ENCODE measurements at regions not wholly inside any gene's neighbourhood (a gene's known extent, or its start where the extent isn't known, plus 50 kb on each side); places are given as distances from the start of the nearest gene placed in this dataset.
"Not testable (repeated sequence)": the region's sequence is repeated elsewhere in the genome, so short reads cannot be mapped to it uniquely, and the experiment has no call there.

GRCh38 chr1:60849401-60849800, 233.0 kb upstream of the NFIA start:
- DNase-seq, result no peak
- ATAC-seq, result no peak
- TF ChIP-seq POLR2A (IDR thresholded peaks at IDR 0.05), result no peak
- TF ChIP-seq, protein P1, sequence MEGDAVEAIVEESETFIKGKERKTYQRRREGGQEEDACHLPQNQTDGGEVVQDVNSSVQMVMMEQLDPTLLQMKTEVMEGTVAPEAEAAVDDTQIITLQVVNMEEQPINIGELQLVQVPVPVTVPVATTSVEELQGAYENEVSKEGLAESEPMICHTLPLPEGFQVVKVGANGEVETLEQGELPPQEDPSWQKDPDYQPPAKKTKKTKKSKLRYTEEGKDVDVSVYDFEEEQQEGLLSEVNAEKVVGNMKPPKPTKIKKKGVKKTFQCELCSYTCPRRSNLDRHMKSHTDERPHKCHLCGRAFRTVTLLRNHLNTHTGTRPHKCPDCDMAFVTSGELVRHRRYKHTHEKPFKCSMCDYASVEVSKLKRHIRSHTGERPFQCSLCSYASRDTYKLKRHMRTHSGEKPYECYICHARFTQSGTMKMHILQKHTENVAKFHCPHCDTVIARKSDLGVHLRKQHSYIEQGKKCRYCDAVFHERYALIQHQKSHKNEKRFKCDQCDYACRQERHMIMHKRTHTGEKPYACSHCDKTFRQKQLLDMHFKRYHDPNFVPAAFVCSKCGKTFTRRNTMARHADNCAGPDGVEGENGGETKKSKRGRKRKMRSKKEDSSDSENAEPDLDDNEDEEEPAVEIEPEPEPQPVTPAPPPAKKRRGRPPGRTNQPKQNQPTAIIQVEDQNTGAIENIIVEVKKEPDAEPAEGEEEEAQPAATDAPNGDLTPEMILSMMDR (IDR thresholded peaks at IDR 0.05), result no peak
- peaks cover 0 to 3% (median 0%) of the 10 kb centered on the region in 12 donors for H3K4me1 ChIP-seq
- intact Hi-C loops (cut with DNase I), result loop anchor here (2.0 to 10.0 kb wide), 7 partner anchors 123 to 1005 kb away; no protein-coding TSS in a partner anchor
- H3K27ac ChIP-seq, result no peak overlapping the region
- H3K27me3 ChIP-seq, result no peaks in the 10 kb centered on the region
- peaks cover 0 to 41% (median 5%) of the 10 kb centered on the region in 12 donors for H3K9me3 ChIP-seq
- no peak overlapping the region for H3K4me3 ChIP-seq
- no peaks in the 10 kb centered on the region for H3K36me3 ChIP-seq

DNA sequence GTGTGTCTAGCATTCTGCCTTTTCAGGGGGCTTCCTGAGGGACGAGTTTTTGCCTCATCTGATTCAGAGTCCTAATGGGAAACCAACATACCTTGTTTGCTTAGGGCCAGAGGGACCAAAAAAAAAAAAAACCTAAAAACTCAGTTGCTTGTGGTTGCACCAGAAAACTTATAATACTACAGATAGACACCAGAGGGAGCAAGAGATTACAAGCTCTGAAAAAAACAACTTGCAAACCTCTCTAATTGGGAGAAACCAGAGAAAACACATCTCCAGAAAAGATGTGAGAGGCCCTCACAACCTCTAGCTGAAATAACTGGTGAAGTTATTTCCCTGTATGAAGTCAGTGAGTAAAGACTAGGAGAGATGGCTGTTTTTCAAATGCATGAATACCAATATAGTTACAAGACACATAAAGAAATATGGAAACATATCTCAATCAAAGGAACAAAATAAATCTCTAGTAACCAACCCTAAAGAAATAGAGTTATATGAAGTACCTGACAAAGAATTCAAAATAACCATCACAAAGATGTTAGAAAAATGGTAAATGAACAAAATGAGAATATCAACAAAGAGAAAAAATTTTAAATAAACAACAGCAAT, 233.7 kb upstream of the NFIA start:
- no peak overlapping the region for H3K27ac ChIP-seq
- no peak for DNase-seq
- no peaks in the 10 kb centered on the region for H3K27me3 ChIP-seq
- H3K36me3 ChIP-seq, result no peaks in the 10 kb centered on the region
- ATAC-seq, result no peak
- H3K4me1 ChIP-seq, result peaks cover 0 to under 1% (median 0%) of the 10 kb centered on the region in 12 donors
- H3K9me3 ChIP-seq, result peaks cover 0 to 44% (median 5%) of the 10 kb centered on the region in 12 donors
- no peak for TF ChIP-seq POLR2A (IDR thresholded peaks at IDR 0.05)
- TF ChIP-seq, protein P1 (IDR thresholded peaks at IDR 0.05), result peak; percentile 29 to 62 (median 52)
- intact Hi-C loops (cut with DNase I), result loop anchor here (1.0 to 10.0 kb wide), 9 partner anchors 124 to 1006 kb away; no protein-coding TSS in a partner anchor
- no peak overlapping the region for H3K4me3 ChIP-seq
- WGBS, 4 donors, result 19 to 48% (median 42%) methylated on average over 1 of the region's 1 CpG

DNA sequence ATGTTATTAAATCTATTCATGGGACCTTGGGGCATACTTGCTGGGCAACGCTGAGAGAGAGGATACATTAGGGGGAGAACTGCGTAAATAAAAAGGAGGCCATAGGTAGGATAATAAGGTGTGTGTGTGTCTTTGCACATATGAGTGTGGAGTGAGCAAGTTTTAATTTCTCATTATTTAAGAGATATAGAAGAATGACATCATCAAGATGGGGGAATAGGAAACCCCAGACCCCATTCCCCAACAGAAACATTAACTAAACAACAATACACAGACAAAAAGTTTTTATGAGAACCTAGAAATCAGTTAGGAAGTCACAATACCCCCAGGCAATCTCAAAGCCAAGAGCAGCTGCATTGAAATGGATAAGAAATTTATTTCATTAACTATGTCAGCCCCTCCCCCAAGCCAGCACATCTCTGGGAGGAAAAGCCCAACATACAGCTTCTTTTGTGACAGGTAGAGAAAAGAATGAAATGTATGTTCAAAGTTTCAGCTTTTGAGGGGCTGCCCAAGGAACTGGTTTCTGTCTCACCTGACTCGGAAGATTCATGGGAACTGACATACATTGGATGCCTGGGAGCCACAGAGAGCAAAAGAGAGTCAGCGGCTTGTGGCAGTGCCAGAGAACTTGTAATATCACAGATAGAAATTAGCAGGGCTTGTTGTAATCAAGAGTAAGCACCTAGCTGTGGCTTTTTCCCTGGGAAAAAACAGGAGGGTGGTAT, 234.3 kb upstream of the NFIA start:
- Histone ChIP-seq H3K4me1 (no peaks in the 10 kb centered on the region), H3K9me3 (peaks cover 0 to 44% (median 5%) of the 10 kb centered on the region in 12 donors), H3K27me3 (no peaks in the 10 kb centered on the region), H3K4me3 (no peak overlapping the region), H3K36me3 (no peaks in the 10 kb centered on the region), H3K27ac (no peak overlapping the region)
- WGBS, 4 donors, result 93 to 95% (median 94%) methylated on average over 4 of the region's 4 CpGs
- TF ChIP-seq, protein P1 (IDR thresholded peaks at IDR 0.05), result no peak
- TF ChIP-seq POLR2A (IDR thresholded peaks at IDR 0.05), result no peak
- DNase-seq (no peak), ATAC-seq (no peak)
- intact Hi-C loops (cut with DNase I), result loop anchor here (1.0 to 10.0 kb wide), 9 partner anchors 124 to 1007 kb away; no protein-coding TSS in a partner anchor

GRCh38 chr1:60847391-60847790, 235.0 kb upstream of the NFIA start:
- Histone ChIP-seq H3K9me3 (peaks cover 0 to 44% (median 5%) of the 10 kb centered on the region in 12 donors), H3K27me3 (no peaks in the 10 kb centered on the region), H3K27ac (no peak overlapping the region), H3K4me3 (no peak overlapping the region), H3K4me1 (no peaks in the 10 kb centered on the region), H3K36me3 (no peaks in the 10 kb centered on the region)
- WGBS, 4 donors, result 80 to 93% (median 87%) methylated on average over 3 of the region's 3 CpGs
- intact Hi-C loops (cut with DNase I), result loop anchor here in 8 of 10 donors (5.0 to 10.0 kb wide), 6 partner anchors 125 to 1007 kb away; no protein-coding TSS in a partner anchor
- DNase-seq (no peak), ATAC-seq (no peak)
- TF ChIP-seq, protein P1 (IDR thresholded peaks at IDR 0.05), result no peak
- no peak for TF ChIP-seq POLR2A (IDR thresholded peaks at IDR 0.05)

DNA sequence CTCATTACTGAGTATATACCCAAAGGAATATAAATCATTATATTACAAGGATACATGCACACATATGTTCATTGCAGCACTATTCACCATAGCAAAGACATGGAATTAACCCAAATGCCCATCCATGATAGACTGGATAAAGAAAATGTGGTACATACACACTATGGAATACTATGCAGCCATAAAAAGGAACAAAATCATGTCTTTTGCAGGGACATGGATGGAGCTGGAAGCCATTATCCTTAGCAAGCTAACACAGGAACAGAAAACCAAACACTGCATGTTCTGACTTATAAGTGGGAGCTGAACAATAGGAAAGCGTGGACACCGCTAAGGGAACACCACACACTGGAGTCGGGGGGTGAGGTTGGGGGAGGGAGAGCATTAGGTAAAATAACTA, 236.7 kb upstream of the NFIA start:
- not testable (repeated sequence) for H3K4me1 ChIP-seq, H3K36me3 ChIP-seq, H3K4me3 ChIP-seq, H3K27me3 ChIP-seq, DNase-seq, ATAC-seq, H3K27ac ChIP-seq
- WGBS, 4 donors, result 98% methylated on average over 3 of the region's 3 CpGs
- H3K9me3 ChIP-seq, result peaks cover 0 to 43% (median 5%) of the 10 kb centered on the region in 12 donors
- intact Hi-C loops (cut with DNase I), result loop anchor here in 8 of 10 donors (5.0 to 10.0 kb wide), 6 partner anchors 127 to 1009 kb away; no protein-coding TSS in a partner anchor
